Dermis microvascular lymphatic vessel endothelial cell (primary cell): ENCODE measurements at regions not wholly inside any gene's neighbourhood (a gene's known extent, or its start where the extent isn't known, plus 50 kb on each side); places are given as distances from the start of the nearest gene placed in this dataset.
"Not testable (repeated sequence)": the region's sequence is repeated elsewhere in the genome, so short reads cannot be mapped to it uniquely, and the experiment has no call there.

Experiments used
- DNase-seq, 2 donors: peaks; one replicate each; pipeline versions ENCODE4 v3.0.0 to v3.0.0-alpha.2; 2010; ENCODE audit warnings: low read depth in 2 of 2

- DNase-seq, result no peak
Observed at GRCh38 chr1:238465449-238465848, 574.7 kb upstream of the ZP4 start.

- no peak for DNase-seq
Observed at GRCh38 chr1:238458899-238459298, 568.2 kb upstream of the ZP4 start.

- no peak for DNase-seq
Observed at GRCh38 chr1:238457610-238458009, 566.9 kb upstream of the ZP4 start.

GRCh38 chr1:238451781-238452310, 561.1 kb upstream of the ZP4 start:
- DNase-seq, result no peak

- DNase-seq, result no peak
Observed at GRCh38 chr1:238450976-238451375, 560.3 kb upstream of the ZP4 start.

- DNase-seq, result no peak
Observed at GRCh38 chr1:238443687-238444086, 553.0 kb upstream of the ZP4 start.

- DNase-seq, result no peak
Observed at GRCh38 chr1:238439511-238439910, 548.8 kb upstream of the ZP4 start.

- DNase-seq, result no peak
Observed at GRCh38 chr1:238438311-238439270, 547.9 kb upstream of the ZP4 start.

- not testable (repeated sequence) for DNase-seq
Observed at GRCh38 chr1:238429703-238430102, 539.0 kb upstream of the ZP4 start.

GRCh38 chr1:238419209-238419608, 528.5 kb upstream of the ZP4 start:
- no peak for DNase-seq

GRCh38 chr1:238409932-238410331, 519.2 kb upstream of the ZP4 start:
- DNase-seq, result no peak

GRCh38 chr1:238409191-238409850, 518.6 kb upstream of the ZP4 start:
- no peak for DNase-seq

- no peak for DNase-seq
Observed at GRCh38 chr1:238408737-238409136, 518.0 kb upstream of the ZP4 start.

- DNase-seq, result no peak
Observed at GRCh38 chr1:238406098-238406860, 515.6 kb upstream of the ZP4 start.

GRCh38 chr1:238404921-238405320, 514.2 kb upstream of the ZP4 start:
- no peak for DNase-seq

- DNase-seq, result no peak
Observed at GRCh38 chr1:238404481-238404880, 513.8 kb upstream of the ZP4 start.

- no peak for DNase-seq
Observed at GRCh38 chr1:238401144-238401543, 510.4 kb upstream of the ZP4 start.

GRCh38 chr1:238399558-238399957, 508.8 kb upstream of the ZP4 start:
- no peak for DNase-seq

- no peak for DNase-seq
Observed at GRCh38 chr1:238396140-238396539, 505.4 kb upstream of the ZP4 start.

GRCh38 chr1:238384381-238384780, 493.7 kb upstream of the ZP4 start:
- DNase-seq, result no peak

GRCh38 chr1:238380167-238380566, 489.4 kb upstream of the ZP4 start:
- no peak for DNase-seq

GRCh38 chr1:238379446-238379845, 488.7 kb upstream of the ZP4 start:
- DNase-seq, result not testable (repeated sequence)
